H1 (cell line): ENCODE measurements at regions not wholly inside any gene's neighbourhood (a gene's known extent, or its start where the extent isn't known, plus 50 kb on each side); places are given as distances from the start of the nearest gene placed in this dataset.

Experiments used
- CTCF ChIA-PET: fragments of 300-600 bp; sonication (Branson Sonifier 250); formaldehyde crosslinking; loops from one replicate; lab custom pipeline; 2021; ENCODE audit not compliant: partially characterized antibody; lab: Charles Lee
- POLR2A ChIA-PET: fragments of 300-600 bp; sonication (Branson Sonifier 250); formaldehyde crosslinking; loops from one replicate; lab custom pipeline; 2021; ENCODE audit warnings: inconsistent platforms; ENCODE audit not compliant: partially characterized antibody; lab: Charles Lee
- DNase-seq, 2 experiments: peaks; one replicate each; pipeline versions ENCODE4 v3.0.0 to v3.0.0-alpha.2; 2010 to 2022; ENCODE audit warnings: low spot score in 2 of 2, low read depth in 1 of 2, mixed read lengths in 1 of 2
- FAIRE-seq: peaks from 2 replicates; lab custom pipeline; 2011; peaks lifted over from hg19 to GRCh38; lab: Jason Lieb, UNC
- H2AFZ ChIP-seq: 2 replicates; pipeline ENCODE4 v1.8.1; 2012; ENCODE audit warnings: low read length, inconsistent platforms
- H2AK5ac ChIP-seq: 2 replicates; pipeline ENCODE4 v1.6.1; 2013; ENCODE audit warnings: low read depth, low read length
- H2BK120ac ChIP-seq: replicated peaks from 2 replicates; pipeline ENCODE3; 2013; ENCODE audit warnings: low read depth, low read length, inconsistent platforms
- H2BK12ac ChIP-seq: 2 replicates; pipeline ENCODE4 v1.6.1; 2013; ENCODE audit warnings: low read depth, low read length
- H2BK15ac ChIP-seq: 2 replicates; pipeline ENCODE4 v1.6.1; 2013; ENCODE audit warnings: low read length
- H2BK20ac ChIP-seq: 2 replicates; pipeline ENCODE4 v1.6.1; 2013; ENCODE audit warnings: low read length
- H2BK5ac ChIP-seq: 2 replicates; pipeline ENCODE4 v1.6.1; 2013; ENCODE audit warnings: low read depth, low read length
- H3K14ac ChIP-seq: 2 replicates; pipeline ENCODE4 v1.6.1; 2013; ENCODE audit warnings: inconsistent platforms; ENCODE audit not compliant: insufficient read length
- H3K18ac ChIP-seq: 2 replicates; pipeline ENCODE4 v1.6.1; 2013; ENCODE audit warnings: low read length; ENCODE audit errors: extremely low read depth
- H3K23ac ChIP-seq: 2 replicates; pipeline ENCODE4 v1.6.1; 2013; ENCODE audit warnings: inconsistent platforms; ENCODE audit not compliant: insufficient read length
- H3K23me2 ChIP-seq: 2 replicates; pipeline ENCODE4 v1.6.1; 2013; ENCODE audit warnings: low read depth, low read length
- H3K27ac ChIP-seq: 2 replicates; pipeline ENCODE4 v1.6.1; 2011; ENCODE audit warnings: low read depth, low read length, inconsistent platforms
- H3K27me3 ChIP-seq, 4 experiments: replicated peaks in 1 of 4; 1 replicate in 1 of 4; 2 replicates in 3 of 4; pipeline versions ENCODE4 v1.6.1 to v1.8.1; 2011 to 2013; ENCODE audit warnings: low read length in 3 of 4, mild to moderate bottlenecking in 3 of 4, inconsistent platforms in 2 of 4, mixed read lengths in 2 of 4, moderate library complexity in 1 of 4; ENCODE audit not compliant: control insufficient read depth in 3 of 4, insufficient read depth in 3 of 4; ENCODE audit errors: extremely low read depth in 1 of 4
- H3K36me3 ChIP-seq, 4 experiments: 2 replicates each; pipeline versions ENCODE4 v1.6.1 to v1.8.1; 2011 to 2013; ENCODE audit warnings: mild to moderate bottlenecking in 4 of 4, low read length in 3 of 4, moderate library complexity in 2 of 4, control low read depth in 1 of 4, inconsistent platforms in 1 of 4; ENCODE audit not compliant: insufficient read depth in 4 of 4, control insufficient read depth in 2 of 4
- H3K4ac ChIP-seq: replicated peaks from 2 replicates; pipeline ENCODE3; 2013; ENCODE audit warnings: low read length, low read depth, mixed read lengths, inconsistent platforms; ENCODE audit not compliant: insufficient read length
- H3K4me1 ChIP-seq, 4 experiments: replicated peaks in 1 of 4; 1 replicate in 1 of 4; 2 replicates in 3 of 4; pipeline versions ENCODE4 v1.6.1 to v1.8.1; 2011 to 2013; ENCODE audit warnings: low read length in 3 of 4, inconsistent platforms in 2 of 4, mixed read lengths in 1 of 4; ENCODE audit not compliant: insufficient read depth in 4 of 4, control insufficient read depth in 3 of 4
- H3K4me2 ChIP-seq, 2 experiments: 2 replicates each; pipeline versions ENCODE4 v1.6.1 to v1.8.1; 2011 to 2013; ENCODE audit warnings: low read depth in 2 of 2, low read length in 2 of 2, control low read depth in 1 of 2, inconsistent platforms in 1 of 2, mild to moderate bottlenecking in 1 of 2; ENCODE audit not compliant: insufficient read depth in 1 of 2
- H3K4me3 ChIP-seq, 4 experiments: fragments of 200-600, 300-600 bp in 1 of 4; sonication (generic), shearing (Covaris generic), sonication (Bioruptor Twin) in 1 of 4; 2 replicates each; pipeline versions ENCODE4 v1.5.1 to v1.8.1; 2011 to 2016; ENCODE audit warnings: low read length in 4 of 4, low read depth in 3 of 4, control low read depth in 2 of 4, inconsistent platforms in 2 of 4, mild to moderate bottlenecking in 2 of 4, mixed read lengths in 1 of 4, moderate library complexity in 1 of 4; ENCODE audit not compliant: insufficient read depth in 2 of 4; ENCODE audit errors: extremely low read depth in 1 of 4
- H3K56ac ChIP-seq: replicated peaks from 2 replicates; pipeline ENCODE3; 2013; ENCODE audit warnings: low read depth, mild to moderate bottlenecking, mixed read lengths, low read length, inconsistent platforms; ENCODE audit not compliant: insufficient read length
- H3K79me1 ChIP-seq: 2 replicates; pipeline ENCODE4 v1.6.1; 2013; ENCODE audit warnings: low read depth, low read length, control low read depth
- H3K79me2 ChIP-seq, 2 experiments: 2 replicates each; pipeline versions ENCODE4 v1.6.1 to v1.8.1; 2012 to 2013; ENCODE audit warnings: low read length in 2 of 2, mild to moderate bottlenecking in 2 of 2, inconsistent platforms in 1 of 2; ENCODE audit not compliant: insufficient read depth in 2 of 2, control insufficient read depth in 1 of 2
- H3K9ac ChIP-seq, 4 experiments: replicated peaks in 1 of 4; 1 replicate in 1 of 4; 2 replicates in 3 of 4; pipeline versions ENCODE4 v1.6.1 to v1.8.1; 2011 to 2013; ENCODE audit warnings: low read depth in 3 of 4, low read length in 3 of 4, control low read depth in 2 of 4, mild to moderate bottlenecking in 2 of 4, moderate library complexity in 2 of 4, inconsistent platforms in 1 of 4; ENCODE audit errors: extremely low read depth in 1 of 4
- H3K9me3 ChIP-seq, 2 experiments: 2 replicates each; pipeline versions ENCODE4 v1.6.1 to v1.8.1; 2012 to 2013; ENCODE audit warnings: mild to moderate bottlenecking in 2 of 2, moderate library complexity in 2 of 2, control low read depth in 1 of 2, inconsistent platforms in 1 of 2, low read depth in 1 of 2, low read length in 1 of 2, mixed read lengths in 1 of 2; ENCODE audit not compliant: insufficient read depth in 2 of 2
- H4K20me1 ChIP-seq, 2 experiments: replicated peaks in 1 of 2; 2 replicates each; pipeline versions ENCODE3 to v1.8.1; 2011 to 2013; ENCODE audit warnings: inconsistent platforms in 2 of 2, low read length in 2 of 2, mild to moderate bottlenecking in 1 of 2; ENCODE audit not compliant: insufficient read depth in 2 of 2, control insufficient read depth in 1 of 2
- H4K5ac ChIP-seq: 2 replicates; pipeline ENCODE4 v1.6.1; 2013; ENCODE audit warnings: low read length, low read depth, mixed read lengths, inconsistent platforms; ENCODE audit not compliant: insufficient read length
- H4K8ac ChIP-seq: 2 replicates; pipeline ENCODE4 v1.8.0; 2013; ENCODE audit warnings: mild to moderate bottlenecking, moderate library complexity, low read length, inconsistent platforms; ENCODE audit not compliant: insufficient read depth; ENCODE audit errors: extremely low read depth
- H4K91ac ChIP-seq: replicated peaks from 2 replicates; pipeline ENCODE3; 2013; ENCODE audit warnings: low read length, mixed read lengths, inconsistent platforms; ENCODE audit not compliant: insufficient read length
- CHD2 ChIP-seq: IDR thresholded peaks from 2 replicates; pipeline ENCODE4 v1.6.1; 2012; ENCODE audit warnings: low read length, improper control_type of control experiment
- E2F6 ChIP-seq: IDR thresholded peaks from 2 replicates; pipeline ENCODE4 v1.6.1; 2012; ENCODE audit warnings: inconsistent platforms
- NANOG ChIP-seq: IDR thresholded peaks from 2 replicates; pipeline ENCODE4 v1.6.1; 2011; ENCODE audit warnings: low read length, low read depth, mild to moderate bottlenecking, inconsistent platforms; ENCODE audit not compliant: insufficient read depth, poor library complexity, severe bottlenecking
- RNF2 ChIP-seq: fragments of 200-900, 300-1000 bp; sonication (generic); IDR thresholded peaks from 2 replicates; pipeline ENCODE4 v1.7.1; 2016; ENCODE audit warnings: borderline replicate concordance, low read depth, mild to moderate bottlenecking, antibody characterized with exemption, low read length; ENCODE audit not compliant: poor library complexity, severe bottlenecking; ENCODE audit errors: missing control alignments
- SP1 ChIP-seq: IDR thresholded peaks from 2 replicates; pipeline ENCODE4 v1.6.1; 2011; ENCODE audit warnings: low read depth, low read length
- TAF7 ChIP-seq: optimal IDR thresholded peaks from 2 replicates; pipeline ENCODE3; 2011; ENCODE audit warnings: low read depth, mild to moderate bottlenecking, inconsistent platforms, low read length, moderate library complexity, borderline replicate concordance
- USF2 ChIP-seq: IDR thresholded peaks from 2 replicates; pipeline ENCODE4 v1.6.1; 2011; ENCODE audit warnings: low read length, improper control_type of control experiment
- WGBS, 2 experiments: shearing (Covaris generic) in 1 of 2; methylation state at CpG; one replicate each; pipeline versions ENCODE4 v1.1.6 to v1.1.7; 2013 to 2015; ENCODE audit warnings: low lambda C conversion rate in 2 of 2, mixed read lengths in 2 of 2, inconsistent platforms in 1 of 2, low coverage in 1 of 2, missing lambda C conversion rate in 1 of 2; ENCODE audit not compliant: insufficient replicate concordance in 2 of 2, insufficient coverage in 1 of 2, insufficient read length in 1 of 2; ENCODE audit errors: extremely low coverage in 1 of 2, missing lambda C conversion rate in 1 of 2; 5-methylcytosine and 5-hydroxymethylcytosine counted together

- Histone ChIP-seq H3K23ac (no peak overlapping the region), H4K91ac (no peak overlapping the region), H3K56ac (no peak overlapping the region), H2AK5ac (no peak overlapping the region), H2AFZ (no peak overlapping the region), H3K4me3 (no peak overlapping the region), H2BK20ac (no peak overlapping the region), H2BK15ac (no peak overlapping the region), H4K5ac (no peak overlapping the region), H3K36me3 (no peaks in the 10 kb centered on the region), H3K4me2 (no peak overlapping the region), H3K18ac (no peak overlapping the region), H3K27me3 (peaks cover 0 to 1% (median 0%) of the 10 kb centered on the region in 4 experiments; a peak in 1 of 7 replicates), H2BK5ac (no peak overlapping the region), H4K20me1 (no peaks in the 10 kb centered on the region), H2BK12ac (no peak overlapping the region), H3K9ac (no peak overlapping the region), H3K23me2 (no peaks in the 10 kb centered on the region), H4K8ac (no peak overlapping the region), H2BK120ac (no peak overlapping the region), H3K9me3 (no peaks in the 10 kb centered on the region), H3K27ac (no peak overlapping the region), H3K79me1 (no peaks in the 10 kb centered on the region), H3K4ac (no peak overlapping the region), H3K79me2 (no peaks in the 10 kb centered on the region), H3K4me1 (peaks cover 0 to 4% (median 0%) of the 10 kb centered on the region in 4 experiments; a peak in 1 of 7 replicates), H3K14ac (no peak overlapping the region)
- POLR2A ChIA-PET: no interaction called here
- WGBS, 2 experiments: 93% methylated on average over 3 of the region's 3 CpGs; no CpG with 5 or more reads in 1 of the 2 experiments
- CTCF ChIA-PET: no interaction called here
- FAIRE-seq: no peak
- DNase-seq: no peak
- no peak for TF ChIP-seq RNF2
- no peak for TF ChIP-seq USF2
- no peak for TF ChIP-seq E2F6
- TF ChIP-seq TAF7: no peak
- TF ChIP-seq NANOG: no peak
- TF ChIP-seq SP1: no peak
- no peak for TF ChIP-seq CHD2
Observed at GRCh38 chr2:136482966-136483365, 282.4 kb upstream of the THSD7B start.
